ENCODE measurements at regions not wholly inside any gene's neighbourhood (a gene's known extent, or its start where the extent isn't known, plus 50 kb on each side); places are given as distances from the start of the nearest gene placed in this dataset.

DNA sequence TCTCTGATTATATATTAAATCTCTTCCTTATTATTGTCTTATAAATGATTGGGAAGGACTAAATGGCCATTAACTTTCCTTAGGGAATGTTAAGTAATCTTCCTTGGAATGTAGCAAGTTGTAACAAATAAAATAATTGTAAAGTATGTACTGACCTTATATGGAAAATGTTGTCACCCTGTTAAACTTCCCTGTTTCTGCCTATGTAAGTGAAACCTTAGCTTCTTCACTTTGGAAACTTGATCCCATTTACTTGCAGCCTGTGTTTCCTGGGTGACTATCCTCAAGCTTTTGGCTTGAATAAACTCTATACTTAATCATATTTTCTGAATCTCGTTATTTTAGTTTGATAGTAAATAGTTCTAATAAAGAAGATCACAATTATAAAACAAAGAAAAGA is 519.5 kb upstream of the PTCHD4 start:
- Histone ChIP-seq H3K27me3 (ENCODE audit: control insufficient read depth in 1 of 2, insufficient read depth in 2 of 2, low read length in 2 of 2) (no peaks in the 10 kb centered on the region), H3K9me3 (ENCODE audit: control insufficient read depth in 2 of 2, low read length in 2 of 2) (no peaks in the 10 kb centered on the region), H3K9ac (ENCODE audit: low read length in 2 of 2) (no peak overlapping the region), H3K27ac (ENCODE audit: low read length) (no peak overlapping the region), H3K36me3 (ENCODE audit: control insufficient read depth in 2 of 2, insufficient read depth in 2 of 2, low read length in 2 of 2) (no peaks in the 10 kb centered on the region), H3K4me3 (ENCODE audit: low read length in 2 of 2) (no peak overlapping the region), H3K4me1 (ENCODE audit: control insufficient read depth, insufficient read depth, low read length) (no peaks in the 10 kb centered on the region)

DNA sequence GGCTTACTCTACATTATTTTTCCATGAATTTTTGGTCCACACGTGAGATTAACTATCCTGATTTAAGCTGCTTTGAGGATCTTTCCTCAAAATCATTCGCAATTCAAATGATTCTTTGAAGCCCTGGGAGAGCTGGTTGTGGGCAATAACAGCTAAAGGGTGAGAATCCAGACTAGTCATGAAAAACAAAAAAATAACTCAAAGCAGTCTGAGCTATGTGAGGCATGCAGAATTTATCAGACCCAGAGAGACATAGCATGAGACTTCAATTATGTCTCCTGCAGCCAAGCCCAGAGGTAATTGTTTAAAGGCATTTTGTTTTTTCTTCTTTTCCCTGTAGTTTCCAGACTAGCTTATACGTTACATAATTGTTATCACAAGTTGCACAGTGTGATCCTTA is 517.3 kb upstream of the PTCHD4 start:
- Histone ChIP-seq H3K9ac (ENCODE audit: low read length in 2 of 2) (no peak overlapping the region), H3K36me3 (ENCODE audit: control insufficient read depth in 2 of 2, insufficient read depth in 2 of 2, low read length in 2 of 2) (no peaks in the 10 kb centered on the region), H3K27me3 (ENCODE audit: control insufficient read depth in 1 of 2, insufficient read depth in 2 of 2, low read length in 2 of 2) (no peaks in the 10 kb centered on the region), H3K27ac (ENCODE audit: low read length) (no peak overlapping the region), H3K9me3 (ENCODE audit: control insufficient read depth in 2 of 2, low read length in 2 of 2) (no peaks in the 10 kb centered on the region), H3K4me1 (ENCODE audit: control insufficient read depth, insufficient read depth, low read length) (no peaks in the 10 kb centered on the region), H3K4me3 (ENCODE audit: low read length in 2 of 2) (no peak overlapping the region)

DNA sequence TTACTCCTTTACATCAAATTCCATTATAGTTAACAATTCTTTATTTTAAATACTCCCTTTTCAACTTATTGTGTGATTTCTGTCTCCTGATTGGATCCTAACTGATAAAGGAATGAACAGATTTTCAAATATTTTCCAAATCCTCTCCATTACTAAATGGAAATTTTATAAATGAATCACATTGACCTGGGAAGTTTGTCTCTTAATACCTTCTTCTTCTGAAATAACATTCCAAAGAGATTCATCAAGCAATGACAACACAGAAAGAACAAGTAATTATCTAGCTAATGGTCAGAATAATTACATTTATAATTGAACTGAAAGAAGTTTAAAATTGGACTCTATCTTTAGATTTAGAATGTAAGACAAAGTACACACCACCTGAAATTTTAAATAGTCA is 515.4 kb upstream of the PTCHD4 start:
- Histone ChIP-seq H3K4me1 (ENCODE audit: control insufficient read depth, insufficient read depth, low read length) (no peaks in the 10 kb centered on the region), H3K36me3 (ENCODE audit: control insufficient read depth in 2 of 2, insufficient read depth in 2 of 2, low read length in 2 of 2) (no peaks in the 10 kb centered on the region), H3K4me3 (ENCODE audit: low read length in 2 of 2) (no peak overlapping the region), H3K27ac (ENCODE audit: low read length) (no peak overlapping the region), H3K9ac (ENCODE audit: low read length in 2 of 2) (no peak overlapping the region), H3K9me3 (ENCODE audit: control insufficient read depth in 2 of 2, low read length in 2 of 2) (no peaks in the 10 kb centered on the region), H3K27me3 (ENCODE audit: control insufficient read depth in 1 of 2, insufficient read depth in 2 of 2, low read length in 2 of 2) (no peaks in the 10 kb centered on the region)

GRCh38 chr6:48624631-48625030 is 513.6 kb upstream of the PTCHD4 start:
- H3K4me1 ChIP-seq (ENCODE audit: control insufficient read depth, insufficient read depth, low read length), result no peaks in the 10 kb centered on the region
- no peaks in the 10 kb centered on the region for H3K27me3 ChIP-seq (ENCODE audit: control insufficient read depth in 1 of 2, insufficient read depth in 2 of 2, low read length in 2 of 2)
- H3K27ac ChIP-seq (ENCODE audit: low read length), result no peak overlapping the region
- H3K9ac ChIP-seq (ENCODE audit: low read length in 2 of 2), result no peak overlapping the region
- H3K9me3 ChIP-seq (ENCODE audit: control insufficient read depth in 2 of 2, low read length in 2 of 2), result no peaks in the 10 kb centered on the region
- no peaks in the 10 kb centered on the region for H3K36me3 ChIP-seq (ENCODE audit: control insufficient read depth in 2 of 2, insufficient read depth in 2 of 2, low read length in 2 of 2)
- H3K4me3 ChIP-seq (ENCODE audit: low read length in 2 of 2), result no peak overlapping the region

- Histone ChIP-seq H3K4me3 (ENCODE audit: low read length in 2 of 2) (no peak overlapping the region), H3K4me1 (ENCODE audit: control insufficient read depth, insufficient read depth, low read length) (no peaks in the 10 kb centered on the region), H3K36me3 (ENCODE audit: control insufficient read depth in 2 of 2, insufficient read depth in 2 of 2, low read length in 2 of 2) (no peaks in the 10 kb centered on the region), H3K27me3 (ENCODE audit: control insufficient read depth in 1 of 2, insufficient read depth in 2 of 2, low read length in 2 of 2) (no peaks in the 10 kb centered on the region), H3K27ac (ENCODE audit: low read length) (no peak overlapping the region), H3K9me3 (ENCODE audit: control insufficient read depth in 2 of 2, low read length in 2 of 2) (no peaks in the 10 kb centered on the region), H3K9ac (ENCODE audit: low read length in 2 of 2) (no peak overlapping the region)
Measured at GRCh38 chr6:48619771-48620170, 508.8 kb upstream of the PTCHD4 start.

- Histone ChIP-seq H3K27ac (ENCODE audit: low read length) (no peak overlapping the region), H3K36me3 (ENCODE audit: control insufficient read depth in 2 of 2, insufficient read depth in 2 of 2, low read length in 2 of 2) (no peaks in the 10 kb centered on the region), H3K9me3 (ENCODE audit: control insufficient read depth in 2 of 2, low read length in 2 of 2) (no peaks in the 10 kb centered on the region), H3K27me3 (ENCODE audit: control insufficient read depth in 1 of 2, insufficient read depth in 2 of 2, low read length in 2 of 2) (no peaks in the 10 kb centered on the region), H3K9ac (ENCODE audit: low read length in 2 of 2) (no peak overlapping the region), H3K4me3 (ENCODE audit: low read length in 2 of 2) (no peak overlapping the region), H3K4me1 (ENCODE audit: control insufficient read depth, insufficient read depth, low read length) (no peaks in the 10 kb centered on the region)
Measured at GRCh38 chr6:48615041-48615440, 504.0 kb upstream of the PTCHD4 start.

DNA sequence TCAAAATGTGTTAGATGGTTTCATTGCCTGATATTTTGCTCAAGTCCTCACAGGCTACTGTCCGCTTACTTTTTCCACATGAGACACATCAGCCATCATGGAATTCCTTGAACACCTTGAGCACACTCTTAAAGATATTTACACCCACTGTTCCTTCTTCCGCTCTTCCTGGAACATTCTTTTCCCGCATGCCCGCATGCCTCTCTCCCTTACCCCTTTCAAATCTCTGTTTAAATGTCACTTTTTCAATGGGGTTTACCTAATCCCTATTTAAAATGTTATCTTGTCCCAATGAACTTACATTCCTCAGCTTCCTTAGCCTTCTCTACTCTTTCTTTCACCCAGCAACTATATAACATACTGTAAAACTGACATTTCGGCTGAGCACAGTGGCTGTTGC is 503.3 kb upstream of the PTCHD4 start:
- H3K4me3 ChIP-seq (ENCODE audit: low read length in 2 of 2), result no peak overlapping the region
- no peak overlapping the region for H3K9ac ChIP-seq (ENCODE audit: low read length in 2 of 2)
- H3K27me3 ChIP-seq (ENCODE audit: control insufficient read depth in 1 of 2, insufficient read depth in 2 of 2, low read length in 2 of 2), result no peaks in the 10 kb centered on the region
- H3K36me3 ChIP-seq (ENCODE audit: control insufficient read depth in 2 of 2, insufficient read depth in 2 of 2, low read length in 2 of 2), result no peaks in the 10 kb centered on the region
- no peaks in the 10 kb centered on the region for H3K9me3 ChIP-seq (ENCODE audit: control insufficient read depth in 2 of 2, low read length in 2 of 2)
- H3K4me1 ChIP-seq (ENCODE audit: control insufficient read depth, insufficient read depth, low read length), result no peaks in the 10 kb centered on the region
- H3K27ac ChIP-seq (ENCODE audit: low read length), result no peak overlapping the region

DNA sequence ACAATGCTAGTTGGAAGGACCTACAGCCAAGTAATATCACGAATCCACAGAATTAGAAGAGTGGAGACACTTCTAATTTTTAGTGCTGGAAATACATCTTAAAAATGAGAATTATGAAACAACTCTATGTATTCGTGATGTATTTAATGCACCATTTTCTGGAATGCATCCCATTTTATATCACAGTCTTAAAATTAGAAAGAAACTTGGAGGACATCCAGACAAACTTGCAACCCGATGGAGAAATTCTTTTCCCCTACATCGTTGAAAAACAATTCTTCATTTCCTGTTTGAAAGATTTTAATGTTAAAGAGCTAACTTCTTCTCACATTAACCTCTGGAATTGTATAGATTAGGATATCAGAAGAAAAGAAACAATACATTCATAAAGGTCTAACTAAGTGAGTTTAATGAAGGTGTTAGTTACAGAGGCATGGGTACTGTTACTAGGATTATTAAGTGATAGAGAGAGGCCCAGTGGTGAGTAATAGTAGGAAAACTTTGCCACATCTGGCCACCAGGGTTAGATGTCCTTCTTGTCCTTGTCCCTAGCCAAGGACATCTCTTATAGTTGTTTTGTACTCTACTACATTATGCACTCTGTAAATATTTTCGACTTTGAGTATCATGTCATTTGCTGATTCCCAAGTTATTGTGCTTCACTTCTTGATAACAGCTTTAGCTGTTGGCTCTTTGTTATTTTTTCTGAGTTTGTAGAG is 502.4 kb upstream of the PTCHD4 start:
- H3K36me3 ChIP-seq (ENCODE audit: control insufficient read depth in 2 of 2, insufficient read depth in 2 of 2, low read length in 2 of 2), result no peaks in the 10 kb centered on the region
- H3K4me3 ChIP-seq (ENCODE audit: low read length in 2 of 2), result no peak overlapping the region
- H3K27ac ChIP-seq (ENCODE audit: low read length), result no peak overlapping the region
- no peaks in the 10 kb centered on the region for H3K27me3 ChIP-seq (ENCODE audit: control insufficient read depth in 1 of 2, insufficient read depth in 2 of 2, low read length in 2 of 2)
- no peaks in the 10 kb centered on the region for H3K4me1 ChIP-seq (ENCODE audit: control insufficient read depth, insufficient read depth, low read length)
- H3K9ac ChIP-seq (ENCODE audit: low read length in 2 of 2), result no peak overlapping the region
- no peaks in the 10 kb centered on the region for H3K9me3 ChIP-seq (ENCODE audit: control insufficient read depth in 2 of 2, low read length in 2 of 2)

- no peaks in the 10 kb centered on the region for H3K36me3 ChIP-seq (ENCODE audit: control insufficient read depth in 2 of 2, insufficient read depth in 2 of 2, low read length in 2 of 2)
- no peaks in the 10 kb centered on the region for H3K4me1 ChIP-seq (ENCODE audit: control insufficient read depth, insufficient read depth, low read length)
- H3K4me3 ChIP-seq (ENCODE audit: low read length in 2 of 2), result no peak overlapping the region
- H3K9ac ChIP-seq (ENCODE audit: low read length in 2 of 2), result no peak overlapping the region
- H3K27me3 ChIP-seq (ENCODE audit: control insufficient read depth in 1 of 2, insufficient read depth in 2 of 2, low read length in 2 of 2), result no peaks in the 10 kb centered on the region
- H3K27ac ChIP-seq (ENCODE audit: low read length), result no peak overlapping the region
- no peaks in the 10 kb centered on the region for H3K9me3 ChIP-seq (ENCODE audit: control insufficient read depth in 2 of 2, low read length in 2 of 2)
Measured at GRCh38 chr6:48611332-48611731, 500.3 kb upstream of the PTCHD4 start.

GRCh38 chr6:48610846-48611245 is 499.8 kb upstream of the PTCHD4 start:
- Histone ChIP-seq H3K36me3 (ENCODE audit: control insufficient read depth in 2 of 2, insufficient read depth in 2 of 2, low read length in 2 of 2) (no peaks in the 10 kb centered on the region), H3K4me1 (ENCODE audit: control insufficient read depth, insufficient read depth, low read length) (no peaks in the 10 kb centered on the region), H3K9me3 (ENCODE audit: control insufficient read depth in 2 of 2, low read length in 2 of 2) (no peaks in the 10 kb centered on the region), H3K4me3 (ENCODE audit: low read length in 2 of 2) (no peak overlapping the region), H3K27me3 (ENCODE audit: control insufficient read depth in 1 of 2, insufficient read depth in 2 of 2, low read length in 2 of 2) (no peaks in the 10 kb centered on the region), H3K27ac (ENCODE audit: low read length) (no peak overlapping the region), H3K9ac (ENCODE audit: low read length in 2 of 2) (no peak overlapping the region)

DNA sequence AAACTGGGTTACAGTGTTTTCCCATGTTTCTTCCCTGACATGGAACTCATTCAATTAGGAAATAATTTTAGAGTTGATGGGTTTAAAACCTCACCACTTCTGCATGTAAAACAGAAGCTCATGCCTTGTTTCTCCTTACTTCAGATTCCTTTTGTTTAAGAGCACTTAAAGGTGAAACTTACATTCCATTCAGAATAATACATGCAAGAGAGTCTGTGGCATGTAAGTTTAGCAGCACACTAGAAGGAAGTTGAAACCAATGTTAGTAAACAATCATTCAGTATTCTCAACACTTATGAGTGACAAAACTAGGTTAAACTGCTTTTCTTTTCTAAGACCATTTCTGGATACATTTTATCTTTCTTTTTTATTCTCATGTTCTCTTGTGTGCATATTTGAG is 495.6 kb upstream of the PTCHD4 start:
- H3K9me3 ChIP-seq (ENCODE audit: control insufficient read depth in 2 of 2, low read length in 2 of 2), result no peaks in the 10 kb centered on the region
- H3K4me3 ChIP-seq (ENCODE audit: low read length in 2 of 2), result no peak overlapping the region
- H3K9ac ChIP-seq (ENCODE audit: low read length in 2 of 2), result no peak overlapping the region
- H3K27me3 ChIP-seq (ENCODE audit: control insufficient read depth in 1 of 2, insufficient read depth in 2 of 2, low read length in 2 of 2), result no peaks in the 10 kb centered on the region
- no peaks in the 10 kb centered on the region for H3K36me3 ChIP-seq (ENCODE audit: control insufficient read depth in 2 of 2, insufficient read depth in 2 of 2, low read length in 2 of 2)
- no peak overlapping the region for H3K27ac ChIP-seq (ENCODE audit: low read length)
- H3K4me1 ChIP-seq (ENCODE audit: control insufficient read depth, insufficient read depth, low read length), result no peaks in the 10 kb centered on the region
